ENCODE measurements at regions not wholly inside any gene's neighbourhood (a gene's known extent, or its start where the extent isn't known, plus 50 kb on each side); places are given as distances from the start of the nearest gene placed in this dataset.

DNA sequence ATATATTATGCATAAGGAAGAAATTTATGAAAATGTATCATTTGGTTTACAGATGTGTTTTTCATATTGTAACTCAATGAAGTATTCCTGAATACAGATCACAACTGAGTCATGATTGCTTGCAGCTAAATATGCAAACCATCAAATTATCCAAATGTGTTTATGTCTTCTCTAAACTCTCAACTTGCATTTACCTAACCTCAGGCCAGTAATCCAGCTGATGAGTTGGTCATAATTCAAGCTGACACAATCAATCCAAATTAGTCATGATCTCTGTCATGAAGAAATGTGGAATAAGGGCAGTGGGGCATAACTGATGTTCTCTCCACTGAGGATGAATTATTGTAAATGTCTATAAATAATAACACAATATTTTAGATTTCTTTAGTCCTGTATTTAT, 104.8 kb upstream of the CNTN1 start:
- intact Hi-C loops (cut with DNase I): no loop called here
- Histone ChIP-seq H3K27ac (no peak overlapping the region), H3K36me3 (replicated peaks in 1 of 2; ENCODE audit: insufficient read depth in 1 of 2, low read depth in 2 of 2) (no peaks in the 10 kb centered on the region), H3K4me1 (no peaks in the 10 kb centered on the region), H3K9me3 (no peaks in the 10 kb centered on the region), H3K4me3 (no peak overlapping the region), H3K27me3 (no peaks in the 10 kb centered on the region)
- no peak for DNase-seq
- no peak for TF ChIP-seq POLR2A (IDR thresholded peaks at IDR 0.05)
- TF ChIP-seq, protein P1, sequence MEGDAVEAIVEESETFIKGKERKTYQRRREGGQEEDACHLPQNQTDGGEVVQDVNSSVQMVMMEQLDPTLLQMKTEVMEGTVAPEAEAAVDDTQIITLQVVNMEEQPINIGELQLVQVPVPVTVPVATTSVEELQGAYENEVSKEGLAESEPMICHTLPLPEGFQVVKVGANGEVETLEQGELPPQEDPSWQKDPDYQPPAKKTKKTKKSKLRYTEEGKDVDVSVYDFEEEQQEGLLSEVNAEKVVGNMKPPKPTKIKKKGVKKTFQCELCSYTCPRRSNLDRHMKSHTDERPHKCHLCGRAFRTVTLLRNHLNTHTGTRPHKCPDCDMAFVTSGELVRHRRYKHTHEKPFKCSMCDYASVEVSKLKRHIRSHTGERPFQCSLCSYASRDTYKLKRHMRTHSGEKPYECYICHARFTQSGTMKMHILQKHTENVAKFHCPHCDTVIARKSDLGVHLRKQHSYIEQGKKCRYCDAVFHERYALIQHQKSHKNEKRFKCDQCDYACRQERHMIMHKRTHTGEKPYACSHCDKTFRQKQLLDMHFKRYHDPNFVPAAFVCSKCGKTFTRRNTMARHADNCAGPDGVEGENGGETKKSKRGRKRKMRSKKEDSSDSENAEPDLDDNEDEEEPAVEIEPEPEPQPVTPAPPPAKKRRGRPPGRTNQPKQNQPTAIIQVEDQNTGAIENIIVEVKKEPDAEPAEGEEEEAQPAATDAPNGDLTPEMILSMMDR (IDR thresholded peaks at IDR 0.05): no peak
- no peak for ATAC-seq

DNA sequence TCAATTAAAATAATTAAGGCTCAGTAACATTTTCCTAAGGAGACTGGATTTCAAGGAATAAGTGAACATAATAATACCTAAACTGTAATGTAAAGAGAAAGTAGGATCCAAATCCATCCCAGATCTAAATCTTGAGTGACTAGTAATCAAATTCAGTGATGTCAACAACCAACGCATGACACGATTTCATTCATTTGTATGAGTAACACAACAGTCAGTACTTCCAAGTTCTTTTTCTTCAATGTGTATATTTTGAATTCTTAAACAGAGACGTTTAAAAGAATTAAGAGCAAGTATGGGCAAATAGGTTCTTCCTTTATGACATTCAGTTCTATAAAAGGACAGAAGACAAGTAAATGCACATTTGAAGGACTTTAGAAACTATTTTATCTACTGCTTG, 104.3 kb upstream of the CNTN1 start:
- DNase-seq: no peak
- Histone ChIP-seq H3K4me3 (no peak overlapping the region), H3K27me3 (no peaks in the 10 kb centered on the region), H3K9me3 (no peaks in the 10 kb centered on the region), H3K4me1 (no peaks in the 10 kb centered on the region), H3K36me3 (replicated peaks in 1 of 2; ENCODE audit: insufficient read depth in 1 of 2, low read depth in 2 of 2) (no peaks in the 10 kb centered on the region), H3K27ac (no peak overlapping the region)
- WGBS, 2 donors: 79 to 80% methylated on average over 3 of the region's 3 CpGs
- TF ChIP-seq POLR2A (IDR thresholded peaks at IDR 0.05): no peak
- TF ChIP-seq, protein P1 (IDR thresholded peaks at IDR 0.05): no peak
- no peak for ATAC-seq
- intact Hi-C loops (cut with DNase I): no loop called here

DNA sequence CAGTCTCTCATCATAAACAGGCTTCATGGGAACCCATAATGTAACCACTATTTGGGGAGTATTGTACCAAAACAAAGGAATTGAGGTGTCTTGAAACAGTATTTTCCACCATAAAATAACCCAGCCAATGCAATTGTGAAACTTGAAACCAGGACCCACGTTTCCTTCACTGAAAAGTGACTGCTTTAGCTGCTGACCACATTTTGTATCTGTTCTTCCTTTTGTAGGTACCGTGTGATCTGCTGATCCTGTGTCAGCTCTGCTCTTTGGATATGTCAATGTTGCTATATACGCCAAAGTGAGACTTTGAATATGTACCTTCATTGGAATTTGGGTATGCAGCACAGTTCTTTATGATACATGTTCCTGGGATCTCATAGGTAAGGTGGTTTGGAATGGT, 95.1 kb upstream of the CNTN1 start:
- ATAC-seq (no peak), DNase-seq (no peak)
- intact Hi-C loops (cut with DNase I): no loop called here
- H3K4me3 ChIP-seq: no peak overlapping the region
- H3K27me3 ChIP-seq: no peaks in the 10 kb centered on the region
- H3K36me3 ChIP-seq (replicated peaks in 1 of 2; ENCODE audit: insufficient read depth in 1 of 2, low read depth in 2 of 2): no peaks in the 10 kb centered on the region
- 55 to 59% methylated on average over 3 of the region's 3 CpGs for WGBS, 2 donors
- no peak overlapping the region for H3K27ac ChIP-seq
- H3K9me3 ChIP-seq: no peaks in the 10 kb centered on the region
- H3K4me1 ChIP-seq: no peaks in the 10 kb centered on the region
- no peak for TF ChIP-seq POLR2A (IDR thresholded peaks at IDR 0.05)
- TF ChIP-seq, protein P1 (IDR thresholded peaks at IDR 0.05): no peak

DNA sequence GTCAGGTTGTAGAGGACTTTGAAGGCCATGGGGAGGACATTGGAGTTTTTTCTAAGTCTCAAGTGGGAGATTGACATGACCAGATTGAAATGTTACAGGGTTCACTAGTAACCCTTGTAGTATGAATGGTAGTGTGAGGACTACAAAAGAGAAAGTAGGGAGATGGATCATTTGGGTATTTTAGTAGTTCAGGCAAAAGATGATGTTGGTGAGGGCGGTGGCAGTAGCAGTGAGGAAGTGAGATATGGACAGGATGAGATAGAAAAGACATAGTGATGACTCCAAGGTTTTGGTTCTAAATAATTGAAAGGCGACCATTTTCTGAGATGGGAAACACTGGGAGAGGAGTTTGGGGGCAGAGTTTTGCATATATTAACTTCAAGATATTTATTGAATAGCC, 94.2 kb upstream of the CNTN1 start:
- no peak overlapping the region for H3K27ac ChIP-seq
- TF ChIP-seq, protein P1 (IDR thresholded peaks at IDR 0.05): no peak
- TF ChIP-seq POLR2A (IDR thresholded peaks at IDR 0.05): no peak

DNA sequence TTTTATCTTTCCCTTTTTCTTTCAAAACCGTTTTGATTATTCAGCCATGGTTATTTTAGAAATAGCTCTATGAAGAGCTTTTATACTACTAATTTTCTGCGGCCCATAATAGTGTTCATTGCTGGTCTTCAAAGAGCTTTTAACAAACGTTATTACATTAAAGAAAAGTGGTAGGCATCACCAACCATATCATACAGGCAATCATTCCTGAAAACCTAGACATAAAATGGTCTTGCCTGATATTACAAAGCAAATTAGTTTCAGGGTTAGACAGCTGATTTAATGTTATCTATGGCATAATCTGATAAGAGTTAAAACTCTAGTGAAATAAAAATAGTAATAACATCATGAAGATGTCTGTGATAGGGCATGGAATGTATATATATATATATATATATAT, 89.7 kb upstream of the CNTN1 start:
- DNase-seq: no peak
- ATAC-seq: no peak
- 41 to 46% methylated on average over 3 of the region's 3 CpGs for WGBS, 2 donors

More for the DNA sequence above, 94.2 kb upstream of the CNTN1 start:
- Histone ChIP-seq H3K36me3 (replicated peaks in 1 of 2; ENCODE audit: insufficient read depth in 1 of 2, low read depth in 2 of 2) (no peaks in the 10 kb centered on the region), H3K9me3 (no peaks in the 10 kb centered on the region), H3K4me3 (no peak overlapping the region), H3K27me3 (no peaks in the 10 kb centered on the region), H3K4me1 (no peaks in the 10 kb centered on the region)
- DNase-seq: no peak
- ATAC-seq: no peak
- whole genome bisulfite sequencing, 2 donors: 58 to 65% methylated on average over 2 of the region's 2 CpGs
- intact Hi-C loops (cut with DNase I): no loop called here

More for the DNA sequence above, 89.7 kb upstream of the CNTN1 start:
- Histone ChIP-seq H3K4me3 (no peak overlapping the region), H3K36me3 (replicated peaks in 1 of 2; ENCODE audit: insufficient read depth in 1 of 2, low read depth in 2 of 2) (no peaks in the 10 kb centered on the region), H3K27ac (no peak overlapping the region), H3K27me3 (no peaks in the 10 kb centered on the region), H3K4me1 (no peaks in the 10 kb centered on the region), H3K9me3 (no peaks in the 10 kb centered on the region)
- intact Hi-C loops (cut with DNase I): no loop called here
- TF ChIP-seq, protein P1 (IDR thresholded peaks at IDR 0.05): no peak
- TF ChIP-seq POLR2A (IDR thresholded peaks at IDR 0.05): no peak

All from body of pancreas (tissue), 4 donors.